HEK293 (cell line): ENCODE measurements at regions not wholly inside any gene's neighbourhood (a gene's known extent, or its start where the extent isn't known, plus 50 kb on each side); places are given as distances from the start of the nearest gene placed in this dataset.

ENCODE experiments used
- KLF16 ChIP-seq: fragments of 450-650 bp; formaldehyde crosslinking; IDR thresholded peaks from 2 replicates; pipeline ENCODE4 v1.5.1; 2017; ENCODE audit warnings: missing biosample characterization, missing genetic modification characterization
- SP2 ChIP-seq: fragments of 450-650 bp; formaldehyde crosslinking; IDR thresholded peaks from 2 replicates; pipeline ENCODE4 v1.5.1; 2016; ENCODE audit warnings: missing biosample characterization, missing genetic modification characterization
- YY1 ChIP-seq: fragments of 450-650 bp; formaldehyde crosslinking; IDR thresholded peaks from 2 replicates; pipeline ENCODE4 v1.5.1; 2018; ENCODE audit warnings: missing biosample characterization, missing genetic modification characterization
- ZNF121 ChIP-seq: fragments of 450-650 bp; formaldehyde crosslinking; IDR thresholded peaks from 2 replicates; pipeline ENCODE4 v1.5.1; 2016; ENCODE audit warnings: missing biosample characterization, missing genetic modification characterization
- ZNF202 ChIP-seq: fragments of 450-650 bp; formaldehyde crosslinking; IDR thresholded peaks from 2 replicates; pipeline ENCODE4 v1.5.1; 2016; ENCODE audit warnings: missing biosample characterization, missing genetic modification characterization, borderline replicate concordance
- ZNF274 ChIP-seq, 2 experiments: fragments of 200-500 bp in 1 of 2; fragments of 450-650 bp in 1 of 2; sonication (Bioruptor generic) in 1 of 2; formaldehyde crosslinking in 1 of 2; IDR thresholded peaks; 2 replicates each; pipeline versions ENCODE4 v1.5.1 to v1.6.1; 2014 to 2016; ENCODE audit warnings: borderline replicate concordance in 1 of 2, inconsistent platforms in 1 of 2, low read length in 1 of 2, missing biosample characterization in 1 of 2, missing genetic modification characterization in 1 of 2
- ZNF302 ChIP-seq: fragments of 450-650 bp; formaldehyde crosslinking; IDR thresholded peaks from 2 replicates; pipeline ENCODE4 v1.5.1; 2016; ENCODE audit warnings: missing biosample characterization, missing genetic modification characterization, low read depth
- ZNF311 ChIP-seq: fragments of 450-650 bp; formaldehyde crosslinking; IDR thresholded peaks from 2 replicates; pipeline ENCODE4 v1.5.1; 2017; ENCODE audit warnings: missing biosample characterization, missing genetic modification characterization, borderline replicate concordance
- ZNF510 ChIP-seq: fragments of 450-650 bp; formaldehyde crosslinking; IDR thresholded peaks from 2 replicates; pipeline ENCODE4 v1.5.1; 2018; ENCODE audit warnings: mild to moderate bottlenecking, missing genetic modification characterization, missing biosample characterization; ENCODE audit not compliant: insufficient replicate concordance
- TF ChIP-seq, protein P1 (sequence below): fragments of 450-650 bp; formaldehyde crosslinking; IDR thresholded peaks from 2 replicates; pipeline ENCODE4 v1.5.1; 2016; ENCODE audit warnings: missing biosample characterization, missing genetic modification characterization
- TF ChIP-seq, protein P2 (sequence below): fragments of 450-650 bp; formaldehyde crosslinking; IDR thresholded peaks from 2 replicates; pipeline ENCODE4 v1.5.1; 2016; ENCODE audit warnings: missing biosample characterization, missing genetic modification characterization
- TF ChIP-seq, protein P3 (sequence below): fragments of 450-650 bp; formaldehyde crosslinking; IDR thresholded peaks from 2 replicates; pipeline ENCODE4 v1.5.1; 2016; ENCODE audit warnings: missing biosample characterization, missing genetic modification characterization, borderline replicate concordance
- TF ChIP-seq, protein P4 (sequence below): fragments of 450-650 bp; formaldehyde crosslinking; IDR thresholded peaks from 2 replicates; pipeline ENCODE4 v1.5.1; 2016; ENCODE audit warnings: missing biosample characterization, missing genetic modification characterization
- TF ChIP-seq, protein P5 (sequence below): fragments of 450-650 bp; formaldehyde crosslinking; IDR thresholded peaks from 2 replicates; pipeline ENCODE4 v1.5.1; 2016; ENCODE audit warnings: missing biosample characterization, missing genetic modification characterization

DNA sequence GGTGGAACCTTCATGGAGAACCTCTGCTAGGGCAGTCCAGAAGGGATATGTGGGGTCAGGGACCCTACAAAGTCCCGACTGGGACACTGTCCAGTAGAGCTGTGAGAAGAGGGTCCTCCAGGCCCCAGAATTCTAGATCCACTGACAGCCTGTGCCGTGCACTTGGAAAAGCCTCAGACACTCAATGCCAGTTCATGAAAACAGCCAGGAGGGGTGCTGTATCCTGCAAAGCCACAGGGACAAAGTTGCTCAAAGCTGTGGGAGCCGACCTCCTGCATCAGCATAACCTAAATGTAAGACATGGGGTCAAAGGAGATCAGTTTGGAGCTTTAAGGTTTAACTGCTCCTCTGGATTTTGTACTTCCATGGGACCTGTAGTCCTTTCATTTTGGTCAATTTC lies 448.8 kb upstream of the CADM2 start:
- TF ChIP-seq KLF16 (tag by site-specific recombination) (no peak), SP2 (tag by site-specific recombination) (no peak), YY1 (tag by site-specific recombination) (no peak), ZNF311 (no peak), ZNF274 (IDR thresholded peaks at IDR 0.05; ENCODE audit: low read length) (no peak), ZNF274 (tag by site-specific recombination; IDR thresholded peaks at IDR 0.05; ENCODE audit: borderline replicate concordance) (no peak), ZNF202 (tag by site-specific recombination) (no peak), ZNF302 (tag by site-specific recombination) (no peak), ZNF510 (tag by site-specific recombination) (no peak), ZNF121 (tag by site-specific recombination) (no peak)
- TF ChIP-seq, protein P1, sequence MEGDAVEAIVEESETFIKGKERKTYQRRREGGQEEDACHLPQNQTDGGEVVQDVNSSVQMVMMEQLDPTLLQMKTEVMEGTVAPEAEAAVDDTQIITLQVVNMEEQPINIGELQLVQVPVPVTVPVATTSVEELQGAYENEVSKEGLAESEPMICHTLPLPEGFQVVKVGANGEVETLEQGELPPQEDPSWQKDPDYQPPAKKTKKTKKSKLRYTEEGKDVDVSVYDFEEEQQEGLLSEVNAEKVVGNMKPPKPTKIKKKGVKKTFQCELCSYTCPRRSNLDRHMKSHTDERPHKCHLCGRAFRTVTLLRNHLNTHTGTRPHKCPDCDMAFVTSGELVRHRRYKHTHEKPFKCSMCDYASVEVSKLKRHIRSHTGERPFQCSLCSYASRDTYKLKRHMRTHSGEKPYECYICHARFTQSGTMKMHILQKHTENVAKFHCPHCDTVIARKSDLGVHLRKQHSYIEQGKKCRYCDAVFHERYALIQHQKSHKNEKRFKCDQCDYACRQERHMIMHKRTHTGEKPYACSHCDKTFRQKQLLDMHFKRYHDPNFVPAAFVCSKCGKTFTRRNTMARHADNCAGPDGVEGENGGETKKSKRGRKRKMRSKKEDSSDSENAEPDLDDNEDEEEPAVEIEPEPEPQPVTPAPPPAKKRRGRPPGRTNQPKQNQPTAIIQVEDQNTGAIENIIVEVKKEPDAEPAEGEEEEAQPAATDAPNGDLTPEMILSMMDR (tag by site-specific recombination) = no peak
- TF ChIP-seq, protein P2, sequence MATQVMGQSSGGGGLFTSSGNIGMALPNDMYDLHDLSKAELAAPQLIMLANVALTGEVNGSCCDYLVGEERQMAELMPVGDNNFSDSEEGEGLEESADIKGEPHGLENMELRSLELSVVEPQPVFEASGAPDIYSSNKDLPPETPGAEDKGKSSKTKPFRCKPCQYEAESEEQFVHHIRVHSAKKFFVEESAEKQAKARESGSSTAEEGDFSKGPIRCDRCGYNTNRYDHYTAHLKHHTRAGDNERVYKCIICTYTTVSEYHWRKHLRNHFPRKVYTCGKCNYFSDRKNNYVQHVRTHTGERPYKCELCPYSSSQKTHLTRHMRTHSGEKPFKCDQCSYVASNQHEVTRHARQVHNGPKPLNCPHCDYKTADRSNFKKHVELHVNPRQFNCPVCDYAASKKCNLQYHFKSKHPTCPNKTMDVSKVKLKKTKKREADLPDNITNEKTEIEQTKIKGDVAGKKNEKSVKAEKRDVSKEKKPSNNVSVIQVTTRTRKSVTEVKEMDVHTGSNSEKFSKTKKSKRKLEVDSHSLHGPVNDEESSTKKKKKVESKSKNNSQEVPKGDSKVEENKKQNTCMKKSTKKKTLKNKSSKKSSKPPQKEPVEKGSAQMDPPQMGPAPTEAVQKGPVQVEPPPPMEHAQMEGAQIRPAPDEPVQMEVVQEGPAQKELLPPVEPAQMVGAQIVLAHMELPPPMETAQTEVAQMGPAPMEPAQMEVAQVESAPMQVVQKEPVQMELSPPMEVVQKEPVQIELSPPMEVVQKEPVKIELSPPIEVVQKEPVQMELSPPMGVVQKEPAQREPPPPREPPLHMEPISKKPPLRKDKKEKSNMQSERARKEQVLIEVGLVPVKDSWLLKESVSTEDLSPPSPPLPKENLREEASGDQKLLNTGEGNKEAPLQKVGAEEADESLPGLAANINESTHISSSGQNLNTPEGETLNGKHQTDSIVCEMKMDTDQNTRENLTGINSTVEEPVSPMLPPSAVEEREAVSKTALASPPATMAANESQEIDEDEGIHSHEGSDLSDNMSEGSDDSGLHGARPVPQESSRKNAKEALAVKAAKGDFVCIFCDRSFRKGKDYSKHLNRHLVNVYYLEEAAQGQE (tag by site-specific recombination) = no peak
- TF ChIP-seq, protein P3, sequence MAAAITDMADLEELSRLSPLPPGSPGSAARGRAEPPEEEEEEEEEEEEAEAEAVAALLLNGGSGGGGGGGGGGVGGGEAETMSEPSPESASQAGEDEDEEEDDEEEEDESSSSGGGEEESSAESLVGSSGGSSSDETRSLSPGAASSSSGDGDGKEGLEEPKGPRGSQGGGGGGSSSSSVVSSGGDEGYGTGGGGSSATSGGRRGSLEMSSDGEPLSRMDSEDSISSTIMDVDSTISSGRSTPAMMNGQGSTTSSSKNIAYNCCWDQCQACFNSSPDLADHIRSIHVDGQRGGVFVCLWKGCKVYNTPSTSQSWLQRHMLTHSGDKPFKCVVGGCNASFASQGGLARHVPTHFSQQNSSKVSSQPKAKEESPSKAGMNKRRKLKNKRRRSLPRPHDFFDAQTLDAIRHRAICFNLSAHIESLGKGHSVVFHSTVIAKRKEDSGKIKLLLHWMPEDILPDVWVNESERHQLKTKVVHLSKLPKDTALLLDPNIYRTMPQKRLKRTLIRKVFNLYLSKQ (tag by site-specific recombination) = no peak
- TF ChIP-seq, protein P4, sequence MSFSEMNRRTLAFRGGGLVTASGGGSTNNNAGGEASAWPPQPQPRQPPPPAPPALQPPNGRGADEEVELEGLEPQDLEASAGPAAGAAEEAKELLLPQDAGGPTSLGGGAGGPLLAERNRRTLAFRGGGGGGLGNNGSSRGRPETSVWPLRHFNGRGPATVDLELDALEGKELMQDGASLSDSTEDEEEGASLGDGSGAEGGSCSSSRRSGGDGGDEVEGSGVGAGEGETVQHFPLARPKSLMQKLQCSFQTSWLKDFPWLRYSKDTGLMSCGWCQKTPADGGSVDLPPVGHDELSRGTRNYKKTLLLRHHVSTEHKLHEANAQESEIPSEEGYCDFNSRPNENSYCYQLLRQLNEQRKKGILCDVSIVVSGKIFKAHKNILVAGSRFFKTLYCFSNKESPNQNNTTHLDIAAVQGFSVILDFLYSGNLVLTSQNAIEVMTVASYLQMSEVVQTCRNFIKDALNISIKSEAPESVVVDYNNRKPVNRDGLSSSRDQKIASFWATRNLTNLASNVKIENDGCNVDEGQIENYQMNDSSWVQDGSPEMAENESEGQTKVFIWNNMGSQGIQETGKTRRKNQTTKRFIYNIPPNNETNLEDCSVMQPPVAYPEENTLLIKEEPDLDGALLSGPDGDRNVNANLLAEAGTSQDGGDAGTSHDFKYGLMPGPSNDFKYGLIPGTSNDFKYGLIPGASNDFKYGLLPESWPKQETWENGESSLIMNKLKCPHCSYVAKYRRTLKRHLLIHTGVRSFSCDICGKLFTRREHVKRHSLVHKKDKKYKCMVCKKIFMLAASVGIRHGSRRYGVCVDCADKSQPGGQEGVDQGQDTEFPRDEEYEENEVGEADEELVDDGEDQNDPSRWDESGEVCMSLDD (tag by site-specific recombination) = no peak
- TF ChIP-seq, protein P5, sequence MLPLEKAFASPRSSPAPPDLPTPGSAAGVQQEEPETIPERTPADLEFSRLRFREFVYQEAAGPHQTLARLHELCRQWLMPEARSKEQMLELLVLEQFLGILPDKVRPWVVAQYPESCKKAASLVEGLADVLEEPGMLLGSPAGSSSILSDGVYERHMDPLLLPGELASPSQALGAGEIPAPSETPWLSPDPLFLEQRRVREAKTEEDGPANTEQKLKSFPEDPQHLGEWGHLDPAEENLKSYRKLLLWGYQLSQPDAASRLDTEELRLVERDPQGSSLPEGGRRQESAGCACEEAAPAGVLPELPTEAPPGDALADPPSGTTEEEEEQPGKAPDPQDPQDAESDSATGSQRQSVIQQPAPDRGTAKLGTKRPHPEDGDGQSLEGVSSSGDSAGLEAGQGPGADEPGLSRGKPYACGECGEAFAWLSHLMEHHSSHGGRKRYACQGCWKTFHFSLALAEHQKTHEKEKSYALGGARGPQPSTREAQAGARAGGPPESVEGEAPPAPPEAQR (tag by site-specific recombination) = no peak
